ENCODE measurements at regions not wholly inside any gene's neighbourhood (a gene's known extent, or its start where the extent isn't known, plus 50 kb on each side); places are given as distances from the start of the nearest gene placed in this dataset.

DNA sequence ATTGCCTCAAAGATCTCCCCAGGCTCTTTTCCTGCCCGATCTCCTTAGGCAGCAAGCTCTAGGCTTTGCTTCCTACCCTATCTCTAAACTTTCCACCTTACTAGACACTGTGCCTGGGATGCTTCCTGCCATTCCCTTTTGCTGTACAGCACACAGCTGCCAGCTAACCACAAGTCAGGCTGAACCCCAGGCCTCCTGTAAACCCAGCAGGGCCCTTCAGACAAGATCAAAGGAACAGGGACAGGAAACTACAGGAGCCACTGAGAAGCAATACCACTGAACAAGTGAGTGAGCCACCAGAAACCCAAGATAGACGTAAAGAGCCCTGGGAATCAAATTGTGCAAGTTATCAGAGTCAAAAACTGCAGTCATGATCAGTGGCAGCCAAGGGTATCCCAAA is 180.7 kb downstream of the SUCLG1 start:
- H3K27ac ChIP-seq = no peak overlapping the region
- TF ChIP-seq ZFX (IDR thresholded peaks at IDR 0.05; ENCODE audit: borderline replicate concordance) = no peak
- TF ChIP-seq, protein P1, sequence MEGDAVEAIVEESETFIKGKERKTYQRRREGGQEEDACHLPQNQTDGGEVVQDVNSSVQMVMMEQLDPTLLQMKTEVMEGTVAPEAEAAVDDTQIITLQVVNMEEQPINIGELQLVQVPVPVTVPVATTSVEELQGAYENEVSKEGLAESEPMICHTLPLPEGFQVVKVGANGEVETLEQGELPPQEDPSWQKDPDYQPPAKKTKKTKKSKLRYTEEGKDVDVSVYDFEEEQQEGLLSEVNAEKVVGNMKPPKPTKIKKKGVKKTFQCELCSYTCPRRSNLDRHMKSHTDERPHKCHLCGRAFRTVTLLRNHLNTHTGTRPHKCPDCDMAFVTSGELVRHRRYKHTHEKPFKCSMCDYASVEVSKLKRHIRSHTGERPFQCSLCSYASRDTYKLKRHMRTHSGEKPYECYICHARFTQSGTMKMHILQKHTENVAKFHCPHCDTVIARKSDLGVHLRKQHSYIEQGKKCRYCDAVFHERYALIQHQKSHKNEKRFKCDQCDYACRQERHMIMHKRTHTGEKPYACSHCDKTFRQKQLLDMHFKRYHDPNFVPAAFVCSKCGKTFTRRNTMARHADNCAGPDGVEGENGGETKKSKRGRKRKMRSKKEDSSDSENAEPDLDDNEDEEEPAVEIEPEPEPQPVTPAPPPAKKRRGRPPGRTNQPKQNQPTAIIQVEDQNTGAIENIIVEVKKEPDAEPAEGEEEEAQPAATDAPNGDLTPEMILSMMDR (IDR thresholded peaks at IDR 0.05) = no peak

DNA sequence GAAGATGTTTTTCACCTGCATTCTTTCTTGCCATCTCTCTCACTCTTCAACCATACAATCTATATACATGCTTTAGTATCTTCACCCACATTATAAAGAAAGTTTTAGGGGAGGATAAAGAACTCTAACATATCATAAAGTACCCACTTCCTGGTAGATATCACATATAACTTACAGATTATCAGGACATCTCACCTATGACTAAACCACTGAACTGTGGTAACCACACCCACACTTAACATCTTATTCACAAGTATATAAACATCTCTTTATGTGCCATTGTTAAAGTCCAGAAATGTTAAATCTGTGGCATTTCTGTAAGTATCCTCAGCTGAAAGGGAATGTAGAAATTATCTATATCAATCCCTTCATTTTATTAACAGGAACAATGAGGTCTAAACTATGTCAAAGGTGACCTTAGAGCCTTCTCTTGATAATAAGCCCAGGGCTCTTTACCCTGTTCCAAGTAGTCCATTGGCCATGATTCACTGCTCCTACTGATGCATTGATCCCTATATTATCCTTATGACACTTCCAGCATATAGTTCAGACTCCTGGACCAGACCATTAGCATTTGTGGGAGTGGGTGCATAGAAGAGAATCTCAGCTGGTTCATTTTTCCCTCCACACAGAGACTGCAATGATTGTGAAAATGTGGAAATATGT is 182.4 kb downstream of the SUCLG1 start:
- TF ChIP-seq ZFX (IDR thresholded peaks at IDR 0.05; ENCODE audit: borderline replicate concordance) = no peak
- H3K27ac ChIP-seq = no peak overlapping the region

DNA sequence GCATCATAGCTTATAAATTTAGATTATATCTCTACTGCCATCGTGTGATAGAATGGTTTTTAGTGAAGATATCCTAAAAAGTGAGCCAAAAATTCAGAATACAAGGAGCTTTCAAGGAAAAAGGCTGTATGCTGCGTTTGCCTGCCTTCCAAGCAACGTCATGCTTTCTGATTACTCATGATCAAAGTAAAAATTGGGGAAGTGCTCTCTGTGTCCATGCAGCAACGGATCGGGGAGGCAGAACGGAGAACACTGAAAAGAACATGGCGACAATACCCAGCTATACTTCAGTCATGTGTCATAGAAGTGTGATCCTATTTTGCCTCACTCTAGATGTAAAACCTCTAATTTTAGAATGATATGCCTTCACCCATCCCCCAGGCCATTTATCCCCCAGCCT is 185.7 kb downstream of the SUCLG1 start:
- H3K27ac ChIP-seq = no peak overlapping the region
- no peak for TF ChIP-seq ZFX (IDR thresholded peaks at IDR 0.05; ENCODE audit: borderline replicate concordance)
- TF ChIP-seq, protein P1 (IDR thresholded peaks at IDR 0.05) = no peak

DNA sequence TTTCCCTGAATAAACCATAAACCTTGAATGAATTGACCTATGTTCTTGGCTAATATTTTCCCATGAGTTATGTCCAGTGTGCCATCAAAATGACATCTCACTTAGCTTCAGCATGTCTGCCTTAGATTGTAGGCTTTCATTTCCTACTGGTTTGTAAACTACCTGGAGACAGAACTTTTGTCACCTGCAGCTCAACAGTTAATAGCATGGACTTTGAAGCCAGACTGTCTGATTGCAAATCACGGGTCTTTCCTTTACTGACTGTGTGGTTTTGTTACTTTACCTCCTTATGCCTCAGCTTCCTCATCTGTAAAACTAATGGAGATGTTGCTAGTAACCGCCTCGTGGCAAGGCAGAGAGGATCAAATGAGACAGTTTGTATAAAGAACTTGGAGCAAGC is 187.1 kb downstream of the SUCLG1 start:
- TF ChIP-seq, protein P1 (IDR thresholded peaks at IDR 0.05) = no peak
- TF ChIP-seq ZFX (IDR thresholded peaks at IDR 0.05; ENCODE audit: borderline replicate concordance) = no peak
- no peak overlapping the region for H3K27ac ChIP-seq

DNA sequence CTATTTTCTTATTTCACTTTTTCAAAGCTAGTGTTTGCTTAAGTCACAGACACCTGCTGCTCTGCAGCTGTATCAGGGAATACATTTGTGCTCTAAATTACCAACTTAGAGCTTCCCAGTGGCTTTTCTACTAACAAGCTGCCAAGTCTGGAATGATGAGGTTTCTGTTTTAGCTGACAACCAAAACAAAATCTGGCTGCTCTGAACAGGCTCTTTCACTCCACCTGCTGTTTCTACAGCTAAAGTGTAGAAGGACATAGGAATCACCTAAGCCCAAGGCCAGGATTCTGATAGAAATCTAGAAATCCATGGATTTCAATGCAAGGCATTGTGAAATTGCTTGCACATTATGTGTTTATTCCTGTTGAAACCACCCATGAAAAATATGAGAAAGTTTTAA is 201.2 kb downstream of the SUCLG1 start:
- H3K27ac ChIP-seq = no peak overlapping the region
- TF ChIP-seq, protein P1 (IDR thresholded peaks at IDR 0.05) = peak; percentile 16; the same call in 1 of the 2 replicates
- no peak for TF ChIP-seq ZFX (IDR thresholded peaks at IDR 0.05; ENCODE audit: borderline replicate concordance)

DNA sequence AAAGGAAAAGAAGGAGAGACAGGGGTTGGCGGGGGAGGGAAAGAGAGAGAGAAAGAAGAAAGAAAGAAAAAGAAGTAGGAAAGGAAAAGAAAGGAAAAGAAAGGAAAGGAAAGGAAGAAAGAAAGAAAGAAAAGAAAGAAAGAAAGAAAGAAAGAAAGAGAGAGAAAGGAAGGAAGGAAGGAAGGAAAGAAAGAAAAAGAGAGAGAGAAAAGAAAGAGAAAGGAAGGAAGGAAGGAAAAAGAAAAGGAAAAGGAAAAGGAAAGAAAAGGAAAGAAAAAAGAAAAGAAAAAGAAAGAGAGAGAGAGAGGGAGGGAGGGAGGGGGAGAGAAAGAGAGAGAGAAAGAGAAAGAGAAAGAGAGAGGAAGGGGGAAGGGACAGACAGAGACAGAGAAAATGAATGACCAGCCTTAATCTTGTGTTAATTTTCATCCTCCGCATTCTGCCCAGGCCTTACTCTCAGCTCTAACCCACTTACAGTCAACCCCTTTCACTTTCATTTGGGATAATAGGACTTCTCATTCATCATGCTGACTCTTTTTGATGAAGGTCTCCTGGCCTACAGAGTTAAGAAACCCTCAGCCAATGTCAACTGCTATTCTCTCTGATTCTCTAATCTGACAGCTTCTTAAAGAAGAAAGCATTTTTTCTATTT is 207.3 kb downstream of the SUCLG1 start:
- TF ChIP-seq ZFX (IDR thresholded peaks at IDR 0.05; ENCODE audit: borderline replicate concordance) = no peak
- TF ChIP-seq, protein P1 (IDR thresholded peaks at IDR 0.05) = no peak
- no peak overlapping the region for H3K27ac ChIP-seq

DNA sequence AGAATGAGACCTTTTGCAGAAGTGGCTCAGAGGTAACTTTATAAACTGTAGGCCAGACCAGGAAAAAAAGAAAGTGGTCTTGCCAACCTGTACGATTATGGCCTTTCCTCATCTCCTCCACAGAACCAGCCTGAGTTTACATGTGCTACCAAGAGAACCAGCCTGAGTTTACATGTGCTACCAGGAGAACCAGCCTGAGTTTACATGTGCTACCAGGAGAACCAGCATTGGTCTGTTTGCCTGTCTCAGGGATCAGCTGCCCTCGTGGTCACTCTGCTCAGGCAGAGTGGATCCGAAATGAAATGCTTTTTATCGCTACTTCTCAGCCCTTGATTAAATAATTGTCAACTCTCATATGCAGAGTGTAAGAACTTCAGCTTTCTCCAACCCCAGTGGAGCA is 209.9 kb downstream of the SUCLG1 start:
- no peak for TF ChIP-seq ZFX (IDR thresholded peaks at IDR 0.05; ENCODE audit: borderline replicate concordance)
- TF ChIP-seq, protein P1 (IDR thresholded peaks at IDR 0.05) = no peak
- no peak overlapping the region for H3K27ac ChIP-seq

Measured in 22Rv1 (cell line).